HG02840 (cell line): ENCODE measurements at regions not wholly inside any gene's neighbourhood (a gene's known extent, or its start where the extent isn't known, plus 50 kb on each side); places are given as distances from the start of the nearest gene placed in this dataset.
"Not testable (repeated sequence)": the region's sequence is repeated elsewhere in the genome, so short reads cannot be mapped to it uniquely, and the experiment has no call there.

ENCODE experiments used
- ATAC-seq: cut with Tn5 transposase; IDR thresholded peaks from one replicate; pipeline ENCODE4 v1.9.1; 2021; ENCODE audit warnings: mild to moderate bottlenecking, moderate library complexity, moderate number of reproducible peaks; ENCODE audit not compliant: unreplicated experiment, low FRiP score

DNA sequence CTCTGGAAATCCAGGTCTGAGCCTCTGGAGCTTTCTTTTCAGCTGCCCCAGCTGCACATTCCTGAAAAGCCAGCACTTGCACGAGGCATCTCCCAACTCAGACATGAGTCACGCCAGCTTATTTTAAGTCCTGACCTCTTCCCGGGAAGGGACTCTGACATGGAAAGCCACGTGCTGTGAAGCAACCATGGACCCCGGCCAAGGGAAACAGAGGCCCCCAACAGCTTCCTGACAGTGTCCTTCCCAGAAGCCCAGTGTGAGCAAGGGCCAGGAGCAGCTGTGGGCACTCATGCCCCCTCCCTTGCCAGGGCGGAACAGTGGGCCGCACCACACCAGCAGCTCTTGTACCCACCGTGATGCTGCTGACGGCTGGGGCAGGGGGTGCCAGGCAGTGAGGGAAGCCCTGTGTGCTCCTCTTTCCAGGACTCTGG, 118.8 kb upstream of the CADM1 start:
- ATAC-seq = no peak

DNA sequence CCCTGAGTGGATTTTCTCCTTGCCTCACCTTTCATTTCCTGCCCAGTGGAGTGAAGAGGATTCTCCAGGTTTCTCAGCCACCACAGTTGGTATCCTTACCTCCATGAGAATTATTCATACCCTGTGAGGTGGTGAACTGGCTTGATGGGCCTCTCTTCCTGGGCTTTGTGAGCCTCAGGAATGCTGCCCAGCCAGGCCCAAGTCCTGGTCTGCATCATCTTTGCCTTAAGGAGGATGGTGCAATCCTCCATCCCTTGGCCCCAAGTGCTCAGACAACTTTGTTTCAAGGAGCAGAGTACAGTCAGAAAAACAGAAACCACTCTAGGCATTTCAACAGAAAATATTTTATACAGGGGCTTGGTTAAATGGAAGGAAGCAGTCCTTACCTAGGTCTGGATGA, 114.2 kb upstream of the CADM1 start:
- ATAC-seq = no peak

DNA sequence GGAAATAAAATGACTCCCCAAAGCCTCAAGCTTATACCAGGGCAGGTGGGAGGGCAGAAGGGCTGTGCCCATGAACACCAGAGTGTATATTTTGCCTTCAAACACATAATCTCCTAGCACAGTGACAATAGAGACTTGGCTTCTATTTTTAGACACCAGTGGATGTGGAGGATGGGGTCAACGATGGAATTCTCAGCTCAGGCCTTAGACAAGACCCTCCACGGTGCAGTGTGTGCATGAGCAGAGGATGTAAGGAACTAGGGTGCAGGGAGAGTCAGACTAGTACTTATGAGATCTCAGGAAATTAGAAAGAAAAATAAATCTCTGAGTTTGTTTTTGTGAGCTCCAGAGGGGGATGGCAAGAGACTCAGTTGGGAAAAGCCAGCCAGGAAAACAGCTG, 113.6 kb upstream of the CADM1 start:
- ATAC-seq = no peak

DNA sequence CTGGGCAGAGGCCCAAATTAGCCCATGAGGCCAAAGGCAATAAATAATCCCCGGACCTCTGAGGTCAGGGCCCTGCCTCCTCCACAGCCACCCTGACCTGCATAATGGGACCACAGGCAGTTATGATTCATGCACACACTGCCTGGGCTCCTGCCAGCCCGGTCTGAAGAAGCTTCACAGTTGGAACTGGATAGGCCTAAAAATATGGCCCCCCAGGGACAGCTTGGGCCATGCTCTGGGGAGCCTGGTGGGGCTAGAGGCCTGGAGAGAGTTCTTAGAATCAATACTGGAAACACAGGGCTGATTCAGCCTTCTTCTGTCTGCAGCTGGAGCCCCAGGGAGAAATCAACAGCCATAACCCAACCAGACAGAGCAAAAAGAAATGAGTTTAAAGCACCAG, 112.8 kb upstream of the CADM1 start:
- no peak for ATAC-seq

DNA sequence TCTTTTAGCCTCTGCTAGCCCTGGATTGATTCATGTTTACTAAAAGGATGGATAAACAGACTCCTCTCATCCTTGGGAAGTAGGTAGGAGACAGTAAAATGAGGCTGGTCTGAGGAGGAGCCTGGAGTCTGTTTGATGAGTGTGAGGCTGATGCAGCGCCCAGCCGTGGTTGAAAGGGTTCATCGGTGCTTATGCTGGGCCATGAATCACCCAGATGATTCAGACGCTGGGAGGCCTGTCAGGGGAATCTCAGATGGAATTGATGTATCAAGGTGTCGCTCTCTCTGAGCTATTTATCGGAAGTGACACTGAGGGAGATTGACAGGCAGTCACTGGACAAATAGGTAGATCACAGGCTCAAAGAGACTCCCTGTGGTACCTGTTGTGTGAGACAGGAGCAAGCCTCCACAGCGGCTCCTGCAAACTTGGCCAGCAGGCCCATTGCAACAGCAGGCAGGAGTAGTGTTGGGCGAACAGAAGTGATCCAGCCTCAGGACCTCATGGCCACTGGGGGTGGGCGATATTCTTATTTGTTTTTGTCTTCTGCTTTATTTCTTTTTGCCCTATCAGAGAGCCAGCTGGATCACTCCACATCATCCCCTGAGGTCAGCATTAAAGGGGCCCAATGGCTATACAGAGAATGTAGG, 109.9 kb upstream of the CADM1 start:
- no peak for ATAC-seq

DNA sequence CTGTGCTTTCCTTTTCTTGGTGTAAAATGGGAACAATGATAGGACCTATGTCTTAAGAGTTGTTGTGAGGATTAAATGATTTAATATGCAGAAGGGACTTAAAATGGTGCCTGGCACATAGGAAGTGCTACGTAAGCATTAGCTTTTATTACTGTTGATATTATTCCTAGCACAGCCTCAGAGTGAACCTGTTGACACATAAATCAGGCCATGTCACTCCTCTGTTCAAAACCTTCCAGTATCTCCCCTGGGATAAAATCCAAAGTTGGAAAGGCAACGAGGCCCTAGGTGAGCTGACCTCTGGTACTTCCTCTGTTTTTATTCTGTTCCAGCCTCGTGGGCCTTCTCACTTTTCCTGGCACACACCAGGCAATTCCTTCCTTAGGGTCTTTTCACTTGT, 108.8 kb upstream of the CADM1 start:
- no peak for ATAC-seq

- ATAC-seq = no peak
These were observed 108.0 kb upstream of the CADM1 start for GRCh38 chr11:115612046-115612730.

DNA sequence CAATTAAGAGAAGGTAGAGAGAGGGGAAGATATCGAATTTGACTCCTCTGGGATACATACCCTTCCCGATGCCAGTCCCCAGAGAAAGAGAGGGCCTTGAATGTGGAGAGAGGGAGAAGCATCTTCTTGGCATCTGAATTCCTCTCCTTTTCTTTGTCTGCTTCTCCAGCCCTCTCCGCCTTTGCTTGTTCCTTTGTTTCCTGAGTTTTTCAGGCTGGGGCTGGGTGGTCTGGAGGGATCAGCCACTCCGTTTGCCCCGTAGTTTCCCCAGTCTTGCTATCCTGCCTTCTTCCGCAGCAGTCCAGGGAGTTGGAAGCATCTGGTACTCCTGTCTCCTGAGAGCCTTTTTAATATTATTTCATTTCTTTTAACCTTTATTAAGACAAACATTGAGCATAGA, 107.1 kb upstream of the CADM1 start:
- no peak for ATAC-seq

- ATAC-seq = no peak
These were observed 106.7 kb upstream of the CADM1 start for GRCh38 chr11:115610908-115611307.

- ATAC-seq = not testable (repeated sequence)
These were observed 106.0 kb upstream of the CADM1 start for GRCh38 chr11:115610234-115610633.

DNA sequence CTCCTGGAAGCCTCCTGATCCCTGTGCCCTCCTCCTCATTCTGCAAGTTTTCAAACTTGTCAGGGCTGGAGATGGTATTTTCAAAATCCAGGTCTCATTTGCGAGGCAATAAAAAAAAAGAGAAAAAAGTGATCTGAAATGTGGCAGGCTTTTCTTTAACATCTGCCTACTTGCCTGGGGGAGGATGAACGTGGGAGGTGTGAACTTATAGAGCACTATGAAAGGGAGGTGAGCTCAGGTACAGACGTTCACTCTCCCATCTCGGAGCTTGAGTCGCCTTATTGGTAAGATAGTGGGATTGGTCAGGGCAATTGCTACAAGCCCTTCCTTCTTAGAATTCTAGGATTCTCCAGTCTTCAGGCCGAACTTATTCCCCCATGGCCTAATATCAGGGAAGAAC, 104.8 kb upstream of the CADM1 start:
- ATAC-seq = no peak

GRCh38 chr11:115607621-115608221, 103.5 kb upstream of the CADM1 start:
- no peak for ATAC-seq

DNA sequence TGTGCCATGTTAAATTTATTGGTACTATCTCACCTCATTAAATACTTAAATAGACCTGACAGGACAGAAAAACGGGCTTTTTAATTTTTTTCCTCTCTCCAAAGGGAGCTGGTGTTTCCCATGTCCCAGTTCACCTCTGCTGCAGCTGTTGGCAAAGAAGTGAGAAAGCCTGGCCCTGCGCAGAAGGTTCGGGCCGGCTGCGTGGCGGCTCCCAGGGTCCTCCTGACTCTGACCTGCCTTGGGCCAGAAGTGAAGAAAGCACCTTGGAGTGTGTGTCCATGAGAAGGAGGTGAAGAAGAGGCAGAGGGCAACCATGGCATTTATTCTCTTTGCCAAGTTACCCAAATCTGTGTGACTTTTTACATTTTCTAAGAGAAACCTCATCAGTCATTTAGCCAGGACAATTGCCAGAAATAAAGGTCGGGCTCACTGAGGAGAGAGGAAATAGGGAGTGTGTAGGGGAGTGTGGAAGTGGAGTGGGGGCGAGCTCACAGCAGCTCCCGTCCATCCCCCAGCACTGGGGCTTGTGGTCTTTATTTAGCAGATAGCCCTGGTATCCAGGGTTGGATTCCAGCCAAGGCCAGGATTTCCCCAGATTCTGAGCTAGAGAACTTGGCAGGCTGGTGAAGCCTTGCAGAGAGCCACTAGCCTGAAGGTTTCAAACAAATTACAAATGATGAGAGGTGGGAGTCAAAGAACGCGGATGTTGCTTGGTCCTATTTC, 102.4 kb upstream of the CADM1 start:
- ATAC-seq = no peak

GRCh38 chr11:115605871-115606497, 101.8 kb upstream of the CADM1 start:
- no peak for ATAC-seq

- not testable (repeated sequence) for ATAC-seq
These were observed 101.2 kb upstream of the CADM1 start for GRCh38 chr11:115605397-115605796.

GRCh38 chr11:115599125-115599524, 94.9 kb upstream of the CADM1 start:
- ATAC-seq = no peak

GRCh38 chr11:115598257-115598901, 94.2 kb upstream of the CADM1 start:
- no peak for ATAC-seq

GRCh38 chr11:115591380-115591779, 87.2 kb upstream of the CADM1 start:
- ATAC-seq = no peak

DNA sequence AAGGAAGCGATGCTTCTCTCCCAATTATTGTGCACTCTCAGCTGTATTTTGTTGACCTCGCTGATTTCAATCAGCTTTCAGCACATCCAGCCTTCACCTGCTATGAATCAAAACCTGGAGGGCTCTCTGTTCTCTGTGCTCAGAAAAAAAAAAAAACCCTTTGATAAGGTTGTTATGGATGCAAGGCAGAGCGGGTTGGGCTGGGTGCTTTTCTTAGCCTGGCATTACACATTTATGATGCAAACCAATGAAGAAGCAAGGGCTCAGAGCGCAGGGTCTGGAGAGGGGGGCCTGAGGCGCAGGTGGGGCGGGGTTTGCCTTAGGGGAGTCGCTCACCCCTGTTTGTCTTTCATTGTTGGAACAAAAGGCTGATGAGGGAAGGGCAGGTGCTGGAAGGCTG, 86.0 kb upstream of the CADM1 start:
- no peak for ATAC-seq

DNA sequence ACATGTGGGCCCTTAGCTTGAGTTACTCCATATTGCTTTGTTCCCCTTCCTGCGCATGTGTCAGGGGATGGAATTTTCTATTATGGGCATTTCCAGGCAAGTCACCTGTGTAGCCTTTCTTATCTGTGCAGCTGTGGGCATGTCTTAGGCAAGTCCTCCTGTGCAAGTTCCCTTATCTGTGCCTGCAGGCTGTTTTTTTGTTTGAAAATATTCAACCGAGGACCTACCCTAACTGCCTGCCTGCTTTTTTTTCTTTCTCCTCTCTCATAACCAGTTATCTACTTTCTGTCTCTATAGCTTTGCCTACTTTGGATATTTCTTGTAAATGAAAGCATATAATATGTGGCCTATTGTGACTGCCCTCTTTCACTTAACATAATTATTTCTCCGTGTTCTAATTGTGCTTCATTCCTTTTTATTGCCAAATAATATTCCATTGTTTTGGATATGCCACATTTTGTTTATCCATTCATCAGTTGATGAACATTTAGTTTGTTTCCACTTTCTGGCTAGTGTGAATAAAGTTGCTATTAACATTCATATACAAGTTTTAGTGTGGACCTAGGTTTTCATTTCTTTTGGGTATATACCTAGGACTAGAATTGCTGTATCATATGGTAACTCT, 83.6 kb upstream of the CADM1 start:
- no peak for ATAC-seq
